Ammon's horn (tissue), 1 donor: ENCODE measurements at regions not wholly inside any gene's neighbourhood (a gene's known extent, or its start where the extent isn't known, plus 50 kb on each side); places are given as distances from the start of the nearest gene placed in this dataset.

Source experiments
- DNase-seq: peaks from one replicate; pipeline ENCODE4 v3.0.0-alpha.2; 2016; ENCODE audit warnings: low spot score

DNA sequence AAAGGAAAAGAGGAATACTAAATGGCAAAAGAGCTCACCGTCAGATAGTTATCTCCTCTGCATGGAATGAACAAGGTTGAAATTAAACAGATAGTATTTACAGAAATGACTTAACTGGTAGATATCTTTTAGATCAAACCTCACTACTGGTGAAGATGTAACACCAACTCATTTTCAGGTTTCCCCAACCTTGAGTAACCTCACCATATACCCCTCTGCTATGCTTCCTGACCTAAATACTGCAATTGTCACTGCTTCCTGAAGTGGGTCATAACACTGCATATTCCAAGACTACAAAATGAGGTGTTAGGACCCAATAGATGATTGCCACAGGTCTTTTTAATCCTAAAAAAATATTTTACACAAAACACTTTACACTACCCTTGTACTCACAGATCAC is 76.3 kb upstream of the PLEKHA5 start:
- no peak for DNase-seq

GRCh38 chr12:19054035-19054434 is 75.5 kb upstream of the PLEKHA5 start:
- DNase-seq = no peak

- DNase-seq = no peak
Observed at GRCh38 chr12:19055589-19055988, 73.9 kb upstream of the PLEKHA5 start.

DNA sequence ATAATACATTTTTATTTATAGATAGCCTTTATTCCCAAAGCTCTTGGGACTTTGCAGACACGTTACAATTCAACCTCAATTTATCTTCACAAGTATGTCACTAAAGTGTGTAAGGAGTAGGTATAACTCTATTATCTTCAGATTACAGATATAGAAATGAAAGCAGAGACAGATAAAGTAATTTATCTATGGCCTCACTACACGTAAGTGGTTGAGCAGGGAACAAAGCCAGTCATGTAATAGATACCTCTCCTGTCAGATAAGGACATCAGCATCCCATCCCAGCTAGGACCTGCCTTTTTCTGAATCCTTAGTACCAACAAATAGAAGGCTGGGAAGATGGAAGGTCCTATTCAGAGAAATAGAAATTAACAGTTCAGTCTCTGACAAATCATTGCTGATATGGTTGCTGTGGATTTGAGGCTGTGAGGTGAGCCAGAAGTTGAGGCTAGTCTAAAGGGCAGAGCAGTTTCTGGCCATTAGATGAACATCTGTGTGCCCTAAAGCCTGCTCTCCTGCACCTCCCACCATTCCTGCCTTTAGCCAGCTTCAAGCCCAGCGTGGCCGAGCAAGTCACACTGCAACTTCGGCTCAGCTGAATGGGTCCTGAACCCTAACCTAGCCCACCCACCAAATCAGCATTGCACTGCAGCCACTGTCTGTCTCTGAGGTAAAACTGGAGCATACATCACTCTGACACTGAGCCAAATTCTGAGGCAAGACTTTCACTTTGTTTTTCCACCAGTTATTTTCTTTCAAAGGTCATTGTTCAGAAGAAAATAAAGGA is 71.1 kb upstream of the PLEKHA5 start:
- DNase-seq = no peak

DNA sequence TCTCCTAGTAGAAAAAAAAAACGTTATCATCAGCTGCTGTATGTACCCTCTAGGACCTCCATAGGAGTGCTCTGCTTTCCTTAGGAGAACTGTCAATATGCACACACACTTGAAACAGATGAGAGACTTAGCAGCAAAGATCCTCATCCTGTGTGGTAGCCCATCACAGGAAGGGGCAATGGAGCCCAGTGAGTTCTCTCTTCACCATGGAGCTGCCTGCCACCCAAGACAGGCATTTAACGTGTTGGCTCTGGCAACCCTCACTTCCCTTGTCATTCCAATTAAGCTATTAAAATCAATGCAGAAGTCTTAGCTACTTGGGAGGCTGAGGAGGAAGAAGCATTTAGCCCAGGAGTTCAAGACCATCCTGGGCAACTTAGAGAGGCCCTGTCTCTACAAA is 64.8 kb upstream of the PLEKHA5 start:
- no peak for DNase-seq

- DNase-seq = no peak
Observed at GRCh38 chr12:19065223-19065622, 64.3 kb upstream of the PLEKHA5 start.

DNA sequence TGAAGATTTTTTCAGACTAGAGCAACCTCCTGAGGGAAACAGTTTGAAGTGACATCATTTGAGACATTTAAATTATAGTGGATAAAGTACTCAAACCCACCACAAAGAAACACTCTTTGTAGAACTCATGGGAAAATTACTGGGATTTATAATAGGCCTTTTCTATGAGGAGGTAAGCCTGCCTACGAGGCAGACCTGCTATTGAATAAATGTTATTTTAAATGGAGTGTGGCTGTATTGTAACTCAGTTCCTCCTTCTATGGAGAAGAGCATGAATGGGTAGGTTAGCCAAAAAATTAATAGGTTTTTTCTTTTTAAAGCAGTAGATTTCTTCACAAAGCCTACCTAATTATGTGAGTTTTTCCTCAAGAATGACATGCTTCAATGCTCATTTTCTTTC is 63.7 kb upstream of the PLEKHA5 start:
- no peak for DNase-seq

GRCh38 chr12:19066475-19067001 is 63.0 kb upstream of the PLEKHA5 start:
- DNase-seq = no peak

DNA sequence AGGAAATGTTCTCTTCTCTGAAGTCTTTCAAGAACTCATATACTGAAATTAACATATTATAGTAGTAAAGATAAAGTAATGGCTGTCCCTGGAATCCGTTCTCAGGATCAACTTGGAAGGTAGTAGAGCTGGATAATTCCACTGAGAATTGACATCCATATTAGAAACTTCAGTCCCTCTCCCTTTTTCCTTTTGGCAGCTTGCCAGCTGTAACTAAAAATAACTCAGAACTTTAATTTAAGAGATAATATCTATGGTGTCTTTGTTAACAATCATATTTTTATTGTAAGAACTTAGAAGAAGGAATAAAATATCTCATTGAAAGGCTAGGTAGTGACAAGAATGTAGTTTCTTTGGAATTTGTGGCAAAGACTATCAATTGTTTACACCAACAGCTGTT is 61.4 kb upstream of the PLEKHA5 start:
- no peak for DNase-seq

DNA sequence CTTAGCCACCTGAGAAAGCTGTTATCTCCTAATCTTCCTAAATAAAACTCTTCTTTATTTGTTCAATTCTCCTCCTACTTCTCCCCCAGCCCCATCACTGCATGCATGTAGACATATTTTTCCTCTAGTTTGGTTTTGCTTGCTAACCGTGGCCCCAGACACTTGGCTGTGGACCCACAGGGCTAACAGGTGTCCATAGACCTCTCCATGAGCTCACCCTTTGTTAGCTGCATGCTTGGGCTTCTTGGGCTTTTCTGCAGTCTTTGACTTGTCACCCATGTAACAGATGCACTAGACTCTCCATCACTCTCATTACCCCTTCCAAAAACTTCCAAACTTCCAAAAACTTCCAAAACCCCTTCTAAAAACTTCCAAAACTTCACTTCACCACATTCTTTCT is 59.2 kb upstream of the PLEKHA5 start:
- no peak for DNase-seq

DNA sequence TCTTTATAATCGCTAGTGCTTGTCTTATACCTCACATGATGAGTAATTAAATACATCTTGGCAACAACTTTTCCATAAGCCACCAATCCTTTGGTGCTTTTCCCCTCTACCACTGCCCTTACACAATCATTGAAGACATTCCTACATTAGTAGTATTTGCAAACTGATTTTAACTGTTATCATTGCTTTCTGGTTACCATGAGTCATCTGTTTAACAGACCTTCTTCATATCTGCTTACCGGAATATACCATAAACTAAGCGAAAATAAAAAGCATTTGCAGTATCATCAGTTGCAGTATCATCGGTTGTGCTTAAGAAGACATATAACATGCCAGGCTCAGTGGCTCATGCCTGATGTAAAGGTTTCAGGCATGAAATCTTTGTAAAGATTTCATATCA is 54.8 kb upstream of the PLEKHA5 start:
- no peak for DNase-seq

GRCh38 chr12:19075711-19076340 is 53.7 kb upstream of the PLEKHA5 start:
- DNase-seq = no peak
